ENCODE measurements at regions not wholly inside any gene's neighbourhood (a gene's known extent, or its start where the extent isn't known, plus 50 kb on each side); places are given as distances from the start of the nearest gene placed in this dataset.

DNA sequence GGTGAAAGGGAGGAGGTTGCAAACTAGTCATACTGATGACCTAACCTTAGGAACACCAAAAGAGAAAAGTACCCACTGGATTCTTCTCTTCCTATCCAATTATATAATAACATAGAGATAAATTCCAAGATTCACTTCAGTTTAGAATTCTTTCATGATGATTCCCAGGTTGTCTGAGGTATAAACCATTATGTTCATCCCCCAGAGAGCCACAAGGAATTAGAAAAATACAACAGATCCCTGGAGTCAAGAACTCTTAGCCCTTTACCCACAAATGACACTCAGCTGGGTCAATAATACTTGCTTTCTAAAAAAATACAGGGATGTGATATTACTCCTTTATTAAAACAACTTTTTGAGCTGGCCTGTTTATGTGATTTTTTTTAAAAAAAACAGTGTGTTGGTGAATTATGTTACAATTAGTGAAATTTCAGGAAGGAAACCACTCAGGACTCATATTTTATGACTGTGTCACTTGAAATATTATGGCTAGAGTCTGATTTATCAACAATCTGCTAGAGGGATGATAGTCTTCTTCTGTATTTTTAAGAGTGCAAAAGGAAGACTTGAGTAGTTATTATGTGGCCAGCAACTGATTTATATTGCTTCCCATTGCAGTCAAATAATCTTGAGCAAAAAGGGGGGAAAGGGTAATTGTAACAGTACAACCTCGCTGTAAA lies 338.2 kb downstream of the NFIB start:
- ChIA-PET CTCF (no interaction called here), POLR2A (no interaction called here)
- H3K4me1 Mint-ChIP-seq: no peaks in the 10 kb centered on the region
- no peaks in the 10 kb centered on the region for H4K20me1 ChIP-seq (ENCODE audit: control insufficient read depth, insufficient read depth, low read length, poor library complexity, severe bottlenecking)
- peaks cover 2% of the 10 kb centered on the region for H3K9me3 Mint-ChIP-seq (ENCODE audit: insufficient read depth)
- DNase-seq (no peak), ATAC-seq (ENCODE audit: low read depth) (no peak)
- no peak overlapping the region for H2AFZ ChIP-seq (ENCODE audit: insufficient read depth, low read depth, low read length, poor library complexity, severe bottlenecking)
- no peak overlapping the region for H3K9ac ChIP-seq (ENCODE audit: low read length)
- no peaks in the 10 kb centered on the region for H3K36me3 ChIP-seq (replicated peaks in 1 of 2; ENCODE audit: control extremely low read depth in 1 of 2, control insufficient read depth in 1 of 2, extremely low read depth in 1 of 2, insufficient read depth in 2 of 2, low read length in 1 of 2)
- H3K4me1 ChIP-seq (ENCODE audit: control insufficient read depth in 2 of 2, insufficient read depth in 2 of 2, low read length in 2 of 2): no peaks in the 10 kb centered on the region
- no peak overlapping the region for H3K27ac Mint-ChIP-seq
- TF ChIP-seq, protein P1, sequence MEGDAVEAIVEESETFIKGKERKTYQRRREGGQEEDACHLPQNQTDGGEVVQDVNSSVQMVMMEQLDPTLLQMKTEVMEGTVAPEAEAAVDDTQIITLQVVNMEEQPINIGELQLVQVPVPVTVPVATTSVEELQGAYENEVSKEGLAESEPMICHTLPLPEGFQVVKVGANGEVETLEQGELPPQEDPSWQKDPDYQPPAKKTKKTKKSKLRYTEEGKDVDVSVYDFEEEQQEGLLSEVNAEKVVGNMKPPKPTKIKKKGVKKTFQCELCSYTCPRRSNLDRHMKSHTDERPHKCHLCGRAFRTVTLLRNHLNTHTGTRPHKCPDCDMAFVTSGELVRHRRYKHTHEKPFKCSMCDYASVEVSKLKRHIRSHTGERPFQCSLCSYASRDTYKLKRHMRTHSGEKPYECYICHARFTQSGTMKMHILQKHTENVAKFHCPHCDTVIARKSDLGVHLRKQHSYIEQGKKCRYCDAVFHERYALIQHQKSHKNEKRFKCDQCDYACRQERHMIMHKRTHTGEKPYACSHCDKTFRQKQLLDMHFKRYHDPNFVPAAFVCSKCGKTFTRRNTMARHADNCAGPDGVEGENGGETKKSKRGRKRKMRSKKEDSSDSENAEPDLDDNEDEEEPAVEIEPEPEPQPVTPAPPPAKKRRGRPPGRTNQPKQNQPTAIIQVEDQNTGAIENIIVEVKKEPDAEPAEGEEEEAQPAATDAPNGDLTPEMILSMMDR (IDR thresholded peaks at IDR 0.05): no peak
- TF ChIP-seq EZH2 (IDR thresholded peaks at IDR 0.05; ENCODE audit: borderline replicate concordance, insufficient read depth, low read depth, low read length, poor library complexity, severe bottlenecking): no peak
- intact Hi-C loops (cut with micrococcal nuclease): no loop called here
- no peaks in the 10 kb centered on the region for H3K27me3 ChIP-seq (replicated peaks in 1 of 4; ENCODE audit: control extremely low read depth in 1 of 4, control insufficient read depth in 3 of 4, insufficient read depth in 4 of 4, low read length in 3 of 4)
- no peaks in the 10 kb centered on the region for H3K79me2 ChIP-seq (ENCODE audit: control insufficient read depth, insufficient read depth, low read length)
- no peak overlapping the region for H3K4me3 ChIP-seq (ENCODE audit: control extremely low read depth in 1 of 5, extremely low read depth in 1 of 5, insufficient read depth in 1 of 5, low read depth in 2 of 5, low read length in 4 of 5)
- H3K27me3 Mint-ChIP-seq: no peaks in the 10 kb centered on the region
- no peak overlapping the region for H3K4me3 Mint-ChIP-seq
- no peak overlapping the region for H3K4me2 ChIP-seq (replicated peaks; ENCODE audit: low read depth, low read length, poor library complexity, severe bottlenecking)
- H3K9me3 ChIP-seq (ENCODE audit: control extremely low read depth in 1 of 3, control insufficient read depth in 2 of 3, insufficient read depth in 1 of 3, low read length in 2 of 3): no peaks in the 10 kb centered on the region
- no peak overlapping the region for H3K27ac ChIP-seq (ENCODE audit: low read length in 2 of 2)
- WGBS (ENCODE audit: insufficient coverage): 80% methylated on average over 1 of the region's 1 CpG

DNA sequence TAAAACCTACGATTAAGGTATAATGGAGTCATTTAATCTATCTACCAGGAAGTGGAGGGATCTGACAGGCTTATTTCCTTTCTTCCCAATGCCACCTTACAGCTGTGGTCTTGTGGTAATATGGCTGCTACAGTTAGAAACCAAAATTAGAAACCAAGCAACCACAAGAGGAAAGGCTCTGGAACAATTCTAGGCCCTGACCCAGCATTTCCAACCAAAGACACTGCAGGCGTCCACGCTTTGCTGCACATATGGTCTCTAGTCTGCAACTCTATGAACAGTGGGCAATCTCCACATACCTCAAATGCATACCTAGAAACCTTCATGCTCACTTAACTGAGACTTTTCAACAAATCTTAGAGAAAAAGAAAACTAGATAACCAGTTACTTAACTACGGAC lies 339.1 kb downstream of the NFIB start:
- Histone ChIP-seq H2AFZ (ENCODE audit: insufficient read depth, low read depth, low read length, poor library complexity, severe bottlenecking) (no peak overlapping the region), H3K27ac (ENCODE audit: low read length in 2 of 2) (no peak overlapping the region), H3K36me3 (replicated peaks in 1 of 2; ENCODE audit: control extremely low read depth in 1 of 2, control insufficient read depth in 1 of 2, extremely low read depth in 1 of 2, insufficient read depth in 2 of 2, low read length in 1 of 2) (no peaks in the 10 kb centered on the region), H3K4me3 (ENCODE audit: control extremely low read depth in 1 of 5, extremely low read depth in 1 of 5, insufficient read depth in 1 of 5, low read depth in 2 of 5, low read length in 4 of 5) (no peak overlapping the region), H3K9me3 (ENCODE audit: control extremely low read depth in 1 of 3, control insufficient read depth in 2 of 3, insufficient read depth in 1 of 3, low read length in 2 of 3) (no peaks in the 10 kb centered on the region), H4K20me1 (ENCODE audit: control insufficient read depth, insufficient read depth, low read length, poor library complexity, severe bottlenecking) (no peaks in the 10 kb centered on the region), H3K9ac (ENCODE audit: low read length) (no peak overlapping the region), H3K4me1 (ENCODE audit: control insufficient read depth in 2 of 2, insufficient read depth in 2 of 2, low read length in 2 of 2) (no peaks in the 10 kb centered on the region), H3K27me3 (replicated peaks in 1 of 4; ENCODE audit: control extremely low read depth in 1 of 4, control insufficient read depth in 3 of 4, insufficient read depth in 4 of 4, low read length in 3 of 4) (no peaks in the 10 kb centered on the region), H3K4me2 (replicated peaks; ENCODE audit: low read depth, low read length, poor library complexity, severe bottlenecking) (no peak overlapping the region), H3K79me2 (ENCODE audit: control insufficient read depth, insufficient read depth, low read length) (no peaks in the 10 kb centered on the region)
- ChIA-PET CTCF (no interaction called here), POLR2A (no interaction called here)
- DNase-seq: no peak
- 6% methylated on average over 2 of the region's 4 CpGs for WGBS (ENCODE audit: insufficient coverage)
- intact Hi-C loops (cut with micrococcal nuclease): no loop called here
- peaks cover 2% of the 10 kb centered on the region for H3K9me3 Mint-ChIP-seq (ENCODE audit: insufficient read depth)
- no peak for TF ChIP-seq EZH2 (IDR thresholded peaks at IDR 0.05; ENCODE audit: borderline replicate concordance, insufficient read depth, low read depth, low read length, poor library complexity, severe bottlenecking)
- TF ChIP-seq, protein P1 (IDR thresholded peaks at IDR 0.05): no peak
- ATAC-seq (ENCODE audit: low read depth): no peak
- H3K4me1 Mint-ChIP-seq: no peaks in the 10 kb centered on the region
- no peak overlapping the region for H3K27ac Mint-ChIP-seq
- no peaks in the 10 kb centered on the region for H3K27me3 Mint-ChIP-seq
- H3K4me3 Mint-ChIP-seq: no peak overlapping the region

All from B cell (primary cell).